HL-60 (cell line): ENCODE measurements at regions not wholly inside any gene's neighbourhood (a gene's known extent, or its start where the extent isn't known, plus 50 kb on each side); places are given as distances from the start of the nearest gene placed in this dataset.

Experiments
- CTCF ChIP-seq: IDR thresholded peaks from one replicate; pipeline ENCODE4 v1.5.1; 2011; ENCODE audit warnings: low read length, control low read depth, inconsistent platforms; ENCODE audit not compliant: insufficient read depth
- GABPA ChIP-seq: IDR thresholded peaks from 2 replicates; pipeline ENCODE4 v1.6.1; 2012; ENCODE audit warnings: low read depth
- POLR2AphosphoS5 ChIP-seq: IDR thresholded peaks from 2 replicates; pipeline ENCODE4 v1.6.1; 2012; ENCODE audit warnings: low read depth
- REST ChIP-seq: IDR thresholded peaks from 2 replicates; pipeline ENCODE4 v1.6.1; 2012; ENCODE audit warnings: low read depth; ENCODE audit not compliant: insufficient replicate concordance
- SPI1 ChIP-seq: IDR thresholded peaks from 2 replicates; pipeline ENCODE4 v1.6.1; 2012; ENCODE audit warnings: low read depth, mild to moderate bottlenecking, borderline replicate concordance

DNA sequence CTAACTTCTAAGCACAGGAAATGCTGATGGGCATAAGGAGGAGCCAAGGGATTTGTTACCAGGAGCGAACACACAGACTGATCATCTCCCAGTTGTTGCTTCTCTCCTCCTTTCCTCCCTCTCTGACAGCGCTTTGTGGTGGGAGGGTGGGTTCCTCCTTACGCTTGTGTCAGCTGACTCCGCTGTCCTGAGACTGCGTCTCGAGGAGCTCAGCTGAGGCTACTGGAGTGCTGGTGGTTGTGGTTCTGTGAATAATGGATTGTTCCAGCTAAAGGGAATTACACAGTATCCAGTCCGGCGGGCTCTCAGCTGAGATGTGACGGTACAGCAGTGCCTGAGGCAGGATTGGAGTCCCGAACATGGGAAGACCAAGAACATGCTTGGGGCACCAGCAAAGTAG lies 113.4 kb downstream of the CTNND1 start:
- TF ChIP-seq CTCF = no peak
- no peak for TF ChIP-seq REST
- TF ChIP-seq POLR2AphosphoS5 = no peak
- TF ChIP-seq SPI1 = no peak
- no peak for TF ChIP-seq GABPA
